Natural killer cell (primary cell): ENCODE measurements at regions not wholly inside any gene's neighbourhood (a gene's known extent, or its start where the extent isn't known, plus 50 kb on each side); places are given as distances from the start of the nearest gene placed in this dataset.

Source experiments
- ATAC-seq, 3 donors: fragments of 150-1000 bp in 2 of 3; fragments of 200-7000 bp in 1 of 3; cut with Tn5 transposase; 1 replicate in 1 of 3; 2 replicates in 2 of 3; pipeline ENCODE4 v1.10.0; 2021; ENCODE audit warnings: mild to moderate bottlenecking in 2 of 3, moderate library complexity in 2 of 3
- DNase-seq, 2 donors: peaks; one replicate each; pipeline versions ENCODE4 v3.0.0 to v3.0.0-alpha.2; 2013 to 2021; ENCODE audit warnings: mixed read lengths in 1 of 2
- H3K27ac ChIP-seq: one replicate; pipeline ENCODE4 v1.5.1; 2013; ENCODE audit warnings: mild to moderate bottlenecking, low read length
- H3K27me3 ChIP-seq: one replicate; pipeline ENCODE4 v1.6.1; 2013; ENCODE audit warnings: low read length; ENCODE audit not compliant: control insufficient read depth, insufficient read depth
- H3K36me3 ChIP-seq: one replicate; pipeline ENCODE4 v1.6.1; 2013; ENCODE audit warnings: low read length; ENCODE audit not compliant: control insufficient read depth, insufficient read depth
- H3K4me1 ChIP-seq: one replicate; pipeline ENCODE4 v1.6.1; 2013; ENCODE audit warnings: low read length; ENCODE audit not compliant: control insufficient read depth, insufficient read depth
- H3K4me3 ChIP-seq: one replicate; pipeline ENCODE4 v1.5.1; 2013; ENCODE audit warnings: low read length
- H3K9me3 ChIP-seq: one replicate; pipeline ENCODE4 v1.6.1; 2013; ENCODE audit warnings: low read length; ENCODE audit not compliant: control insufficient read depth, insufficient read depth
- H3K27ac Mint-ChIP-seq, 2 donors: one replicate each; pipeline ENCODE4 v1.8.0; 2022; ENCODE audit warnings: mild to moderate bottlenecking in 2 of 2, mixed read lengths in 2 of 2, moderate library complexity in 1 of 2
- H3K27me3 Mint-ChIP-seq, 2 donors: one replicate each; pipeline ENCODE4 v1.8.0; 2022; ENCODE audit warnings: low read depth in 2 of 2, mixed read lengths in 2 of 2
- H3K36me3 Mint-ChIP-seq: one replicate; pipeline ENCODE4 v1.8.0; 2022; ENCODE audit warnings: mixed read lengths
- H3K4me1 Mint-ChIP-seq, 2 donors: one replicate each; pipeline ENCODE4 v1.8.0; 2022; ENCODE audit warnings: mixed read lengths in 2 of 2
- H3K4me3 Mint-ChIP-seq: one replicate; pipeline ENCODE4 v1.8.0; 2022; ENCODE audit warnings: mild to moderate bottlenecking, moderate library complexity, mixed read lengths
- H3K9me3 Mint-ChIP-seq, 2 donors: one replicate each; pipeline ENCODE4 v1.8.0; 2022; ENCODE audit warnings: mixed read lengths in 2 of 2
- WGBS: methylation state at CpG from one replicate; pipeline ENCODE4 v1.1.7; 2013; ENCODE audit warnings: missing lambda C conversion rate; ENCODE audit not compliant: insufficient coverage; 5-methylcytosine and 5-hydroxymethylcytosine counted together
- intact Hi-C: fragments of 100-400 bp; cut with micrococcal nuclease; formaldehyde crosslinking; loops from one replicate; pipeline ENCODE4 v1.14.2; 2022
- TF ChIP-seq, protein P1 (sequence below): fragments of 200-600 bp; IDR thresholded peaks from one replicate; pipeline ENCODE4 v1.8.0; 2022; ENCODE audit warnings: antibody characterized with exemption

DNA sequence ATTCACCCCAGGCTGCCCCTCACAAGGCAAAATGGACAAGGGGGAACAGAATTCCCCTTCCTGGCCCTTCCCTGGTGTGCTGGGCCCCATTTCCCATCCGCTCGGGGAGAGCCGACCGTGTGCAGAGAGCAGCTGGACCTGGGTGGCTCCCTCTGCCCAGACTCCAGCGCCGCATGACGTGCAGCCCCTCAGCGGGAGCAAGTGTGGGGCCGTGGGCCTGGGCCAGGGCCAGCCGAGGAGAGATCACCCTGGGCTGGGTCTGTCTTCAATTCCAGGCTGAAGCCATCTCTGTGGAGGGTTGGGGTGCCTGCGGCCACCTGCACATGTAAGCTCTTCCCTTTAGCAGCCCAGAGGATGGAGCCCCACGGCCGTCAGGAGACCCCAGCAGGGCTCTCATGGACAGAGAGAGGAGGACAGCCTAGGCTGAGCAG, 241.8 kb downstream of the TTLL2 start:
- Mint-ChIP-seq H3K9me3 (no peaks in the 10 kb centered on the region), H3K4me3 (no peak overlapping the region), H3K27me3 (no peaks in the 10 kb centered on the region), H3K4me1 (no peaks in the 10 kb centered on the region), H3K36me3 (no peaks in the 10 kb centered on the region), H3K27ac (no peak overlapping the region)
- DNase-seq (no peak), ATAC-seq (no peak)
- H3K4me3 ChIP-seq, result no peak overlapping the region
- no peaks in the 10 kb centered on the region for H3K9me3 ChIP-seq
- H3K27me3 ChIP-seq, result no peaks in the 10 kb centered on the region
- WGBS, result 91% methylated on average over 13 of the region's 13 CpGs
- TF ChIP-seq, protein P1, sequence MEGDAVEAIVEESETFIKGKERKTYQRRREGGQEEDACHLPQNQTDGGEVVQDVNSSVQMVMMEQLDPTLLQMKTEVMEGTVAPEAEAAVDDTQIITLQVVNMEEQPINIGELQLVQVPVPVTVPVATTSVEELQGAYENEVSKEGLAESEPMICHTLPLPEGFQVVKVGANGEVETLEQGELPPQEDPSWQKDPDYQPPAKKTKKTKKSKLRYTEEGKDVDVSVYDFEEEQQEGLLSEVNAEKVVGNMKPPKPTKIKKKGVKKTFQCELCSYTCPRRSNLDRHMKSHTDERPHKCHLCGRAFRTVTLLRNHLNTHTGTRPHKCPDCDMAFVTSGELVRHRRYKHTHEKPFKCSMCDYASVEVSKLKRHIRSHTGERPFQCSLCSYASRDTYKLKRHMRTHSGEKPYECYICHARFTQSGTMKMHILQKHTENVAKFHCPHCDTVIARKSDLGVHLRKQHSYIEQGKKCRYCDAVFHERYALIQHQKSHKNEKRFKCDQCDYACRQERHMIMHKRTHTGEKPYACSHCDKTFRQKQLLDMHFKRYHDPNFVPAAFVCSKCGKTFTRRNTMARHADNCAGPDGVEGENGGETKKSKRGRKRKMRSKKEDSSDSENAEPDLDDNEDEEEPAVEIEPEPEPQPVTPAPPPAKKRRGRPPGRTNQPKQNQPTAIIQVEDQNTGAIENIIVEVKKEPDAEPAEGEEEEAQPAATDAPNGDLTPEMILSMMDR, result no peak
- no peaks in the 10 kb centered on the region for H3K36me3 ChIP-seq
- no peak overlapping the region for H3K27ac ChIP-seq
- intact Hi-C loops, result no loop called here
- no peaks in the 10 kb centered on the region for H3K4me1 ChIP-seq

DNA sequence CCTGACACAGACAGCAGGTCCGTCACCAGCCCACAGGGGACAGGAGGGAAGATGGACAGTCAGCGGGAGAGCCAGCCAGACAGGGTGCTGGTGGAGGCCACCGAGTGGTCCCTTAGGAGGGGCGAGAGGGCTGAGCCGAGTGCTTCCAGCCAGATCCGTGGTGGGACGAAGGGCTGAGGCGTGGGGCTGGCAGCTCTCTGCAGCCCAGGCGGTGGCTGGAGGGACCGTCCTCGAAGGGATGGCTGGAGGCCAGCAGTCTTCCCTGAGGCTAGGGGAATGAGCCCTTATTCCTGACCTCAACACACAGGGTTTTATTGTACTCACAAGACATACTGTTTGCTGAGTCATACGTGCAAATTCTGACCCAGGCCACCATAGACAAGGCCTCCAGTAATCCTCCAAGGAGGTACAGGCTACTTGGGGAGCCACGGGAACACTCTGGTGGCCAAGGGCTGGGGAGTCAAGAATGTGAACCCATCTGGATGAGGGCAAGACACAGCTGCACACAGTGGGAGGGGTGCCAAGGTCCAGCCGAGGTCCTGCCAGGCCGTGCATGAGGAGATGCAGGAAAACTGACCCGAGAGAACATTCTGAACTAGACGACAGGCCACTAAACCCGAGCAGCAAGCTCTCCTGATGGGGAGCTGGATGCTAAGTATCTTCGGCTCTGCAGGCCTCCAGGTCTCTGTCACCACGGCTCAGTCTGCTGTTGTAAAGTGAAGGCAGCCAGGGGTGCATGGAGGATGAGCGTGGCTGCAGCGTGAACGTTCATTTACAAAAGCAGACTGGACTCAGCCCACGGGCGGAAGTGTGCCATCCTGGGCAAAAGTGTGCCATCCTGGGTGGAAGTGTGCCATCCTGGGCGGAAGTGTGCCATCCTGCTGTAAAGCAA, 242.5 kb downstream of the TTLL2 start:
- DNase-seq, result no peak
- intact Hi-C loops, result no loop called here
- no peak overlapping the region for H3K27ac Mint-ChIP-seq
- no peaks in the 10 kb centered on the region for H3K36me3 Mint-ChIP-seq
- TF ChIP-seq, protein P1, result no peak
- no peaks in the 10 kb centered on the region for H3K9me3 Mint-ChIP-seq
- H3K27me3 Mint-ChIP-seq, result no peaks in the 10 kb centered on the region
- ATAC-seq, result no peak
- no peaks in the 10 kb centered on the region for H3K36me3 ChIP-seq
- no peaks in the 10 kb centered on the region for H3K9me3 ChIP-seq
- no peak overlapping the region for H3K27ac ChIP-seq
- H3K4me3 ChIP-seq, result no peak overlapping the region
- no peaks in the 10 kb centered on the region for H3K27me3 ChIP-seq
- H3K4me1 ChIP-seq, result no peaks in the 10 kb centered on the region
- no peaks in the 10 kb centered on the region for H3K4me1 Mint-ChIP-seq
- H3K4me3 Mint-ChIP-seq, result no peak overlapping the region
- WGBS, result 87% methylated on average over 26 of the region's 26 CpGs

DNA sequence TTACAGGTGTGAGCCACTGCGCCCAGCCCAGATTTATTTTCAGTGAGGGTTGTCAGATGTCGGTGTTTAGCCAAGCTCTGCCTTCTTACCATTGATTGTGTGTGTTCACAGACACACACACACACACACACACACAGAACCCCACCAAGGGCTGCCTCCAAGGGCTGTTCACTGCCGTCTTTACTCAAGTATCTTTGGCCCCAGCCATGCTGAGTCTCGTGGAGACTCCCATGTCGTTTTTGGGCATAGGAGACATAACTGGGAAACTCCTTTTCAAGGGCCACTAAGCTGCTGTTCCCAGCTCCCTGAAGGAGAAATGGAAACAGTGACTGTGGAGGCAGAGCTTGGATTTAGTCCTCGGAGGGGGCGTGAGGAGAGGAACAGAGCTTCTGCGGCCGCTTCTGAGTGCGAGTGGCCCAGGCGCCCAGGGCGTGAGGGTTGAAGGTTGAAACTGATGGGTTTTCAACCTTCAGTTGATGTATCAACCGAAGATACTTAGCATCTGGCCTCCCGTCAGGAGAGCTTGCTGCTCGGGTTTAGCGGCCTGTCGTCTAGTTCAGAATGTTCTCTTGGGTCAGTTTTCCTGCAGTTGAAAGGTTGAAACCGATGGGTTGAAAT, 243.6 kb downstream of the TTLL2 start:
- ATAC-seq (no peak), DNase-seq (no peak)
- Histone ChIP-seq H3K9me3 (no peaks in the 10 kb centered on the region), H3K4me3 (no peak overlapping the region), H3K27me3 (no peaks in the 10 kb centered on the region), H3K36me3 (no peaks in the 10 kb centered on the region), H3K4me1 (no peaks in the 10 kb centered on the region), H3K27ac (no peak overlapping the region)
- H3K27me3 Mint-ChIP-seq, result no peaks in the 10 kb centered on the region
- H3K9me3 Mint-ChIP-seq, result no peaks in the 10 kb centered on the region
- H3K27ac Mint-ChIP-seq, result no peak overlapping the region
- no peaks in the 10 kb centered on the region for H3K4me1 Mint-ChIP-seq
- intact Hi-C loops, result no loop called here
- TF ChIP-seq, protein P1, result no peak
- H3K4me3 Mint-ChIP-seq, result no peak overlapping the region
- no peaks in the 10 kb centered on the region for H3K36me3 Mint-ChIP-seq
- WGBS, result 87% methylated on average over 18 of the region's 18 CpGs
